Activated CD4-positive, alpha-beta memory T cell treated with anti-CD3 and anti-CD28 coated beads for 36 hours (primary cell): ENCODE measurements at regions not wholly inside any gene's neighbourhood (a gene's known extent, or its start where the extent isn't known, plus 50 kb on each side); places are given as distances from the start of the nearest gene placed in this dataset.
"Not testable (repeated sequence)": the region's sequence is repeated elsewhere in the genome, so short reads cannot be mapped to it uniquely, and the experiment has no call there.

Experiments used
- CTCF ChIA-PET: fragments of 350-600 bp; sonication (Branson Sonifier 250); formaldehyde crosslinking; loops from one replicate; lab custom pipeline; 2021; ENCODE audit warnings: antibody characterized with exemption, inconsistent platforms; lab: Charles Lee
- POLR2A ChIA-PET: fragments of 350-600 bp; sonication (Branson Sonifier 250); formaldehyde crosslinking; loops from one replicate; lab custom pipeline; 2021; ENCODE audit warnings: antibody characterized with exemption; lab: Charles Lee
- DNase-seq: peaks from one replicate; pipeline ENCODE4 v3.0.0-alpha.2; 2020
- H3K27ac Mint-ChIP-seq: one replicate; pipeline ENCODE4 v1.8.0; 2021; ENCODE audit warnings: mixed read lengths
- H3K27me3 Mint-ChIP-seq: one replicate; pipeline ENCODE4 v1.8.0; 2021; ENCODE audit warnings: mixed read lengths
- H3K36me3 Mint-ChIP-seq: one replicate; pipeline ENCODE4 v1.8.0; 2021; ENCODE audit warnings: mixed read lengths
- H3K4me1 Mint-ChIP-seq: one replicate; pipeline ENCODE4 v1.8.0; 2021; ENCODE audit warnings: low read depth, mixed read lengths
- H3K4me3 Mint-ChIP-seq: one replicate; pipeline ENCODE4 v1.8.0; 2021; ENCODE audit warnings: mild to moderate bottlenecking, mixed read lengths
- H3K9me3 Mint-ChIP-seq: one replicate; pipeline ENCODE4 v1.8.0; 2021; ENCODE audit warnings: mixed read lengths
- intact Hi-C: fragments of 100-400 bp; cut with micrococcal nuclease; formaldehyde crosslinking; loops from one replicate; pipeline ENCODE4 v1.15.1; 2023

DNA sequence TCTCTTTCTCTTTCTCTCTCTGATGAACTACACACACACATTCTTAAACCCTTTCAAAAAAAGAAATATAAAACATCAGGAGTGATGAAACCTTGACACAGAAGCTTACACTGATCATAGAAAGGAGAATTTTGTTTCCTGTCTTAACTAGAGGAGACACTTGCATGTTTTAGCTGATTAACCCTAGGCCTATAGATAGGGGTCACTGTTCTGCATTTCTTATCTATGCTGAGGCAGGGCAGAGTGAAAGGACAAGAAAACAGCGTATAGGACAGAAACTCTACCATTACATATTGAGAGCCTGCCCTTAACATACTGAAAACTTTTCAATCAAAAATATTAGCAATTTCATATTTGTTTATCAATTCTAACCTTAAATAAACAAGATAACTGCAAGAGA, 680.6 kb upstream of the MBL2 start:
- no peaks in the 10 kb centered on the region for H3K36me3 Mint-ChIP-seq
- peaks cover 18% of the 10 kb centered on the region for H3K9me3 Mint-ChIP-seq
- intact Hi-C loops = no loop called here
- H3K4me3 Mint-ChIP-seq = no peak overlapping the region
- no peak overlapping the region for H3K27ac Mint-ChIP-seq
- no peak for DNase-seq
- H3K4me1 Mint-ChIP-seq = no peaks in the 10 kb centered on the region
- ChIA-PET POLR2A (no interaction called here), CTCF (no interaction called here)
- H3K27me3 Mint-ChIP-seq = no peaks in the 10 kb centered on the region

DNA sequence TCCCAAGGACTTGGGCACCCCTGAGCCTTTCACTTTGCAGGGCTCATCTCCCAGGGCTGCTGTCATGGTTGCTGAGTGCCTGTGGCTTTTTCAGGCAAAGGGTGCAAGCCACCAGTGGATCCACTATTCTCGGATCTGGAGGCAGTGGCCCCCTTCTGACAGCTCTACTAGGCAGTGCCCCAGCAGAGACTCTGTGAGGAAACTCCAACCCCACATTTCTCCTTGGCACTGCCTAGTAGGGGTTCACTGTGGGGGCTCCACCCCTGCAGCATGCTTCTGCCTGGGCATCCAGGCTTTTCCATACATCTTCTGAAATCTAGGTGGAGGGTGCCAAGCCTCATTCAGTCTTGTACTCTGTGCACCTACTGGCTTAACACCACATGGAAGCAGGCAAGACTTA, 675.0 kb upstream of the MBL2 start:
- ChIA-PET CTCF (no interaction called here), POLR2A (no interaction called here)
- H3K36me3 Mint-ChIP-seq = no peaks in the 10 kb centered on the region
- no peak overlapping the region for H3K27ac Mint-ChIP-seq
- H3K4me1 Mint-ChIP-seq = no peaks in the 10 kb centered on the region
- DNase-seq = no peak
- no peaks in the 10 kb centered on the region for H3K27me3 Mint-ChIP-seq
- peaks cover 19% of the 10 kb centered on the region for H3K9me3 Mint-ChIP-seq
- no peak overlapping the region for H3K4me3 Mint-ChIP-seq
- intact Hi-C loops = no loop called here

GRCh38 chr10:53441843-53442242, 669.3 kb upstream of the MBL2 start:
- H3K27ac Mint-ChIP-seq = no peak overlapping the region
- ChIA-PET CTCF (no interaction called here), POLR2A (no interaction called here)
- H3K4me3 Mint-ChIP-seq = no peak overlapping the region
- H3K4me1 Mint-ChIP-seq = no peaks in the 10 kb centered on the region
- intact Hi-C loops = no loop called here
- no peaks in the 10 kb centered on the region for H3K36me3 Mint-ChIP-seq
- no peaks in the 10 kb centered on the region for H3K27me3 Mint-ChIP-seq
- peaks cover 30% of the 10 kb centered on the region for H3K9me3 Mint-ChIP-seq
- DNase-seq = no peak

- no peaks in the 10 kb centered on the region for H3K4me1 Mint-ChIP-seq
- H3K4me3 Mint-ChIP-seq = no peak overlapping the region
- H3K27ac Mint-ChIP-seq = no peak overlapping the region
- intact Hi-C loops = no loop called here
- ChIA-PET POLR2A (no interaction called here), CTCF (no interaction called here)
- H3K36me3 Mint-ChIP-seq = no peaks in the 10 kb centered on the region
- H3K9me3 Mint-ChIP-seq = peaks cover 32% of the 10 kb centered on the region
- H3K27me3 Mint-ChIP-seq = no peaks in the 10 kb centered on the region
- no peak for DNase-seq
Observed at GRCh38 chr10:53440601-53441000, 668.0 kb upstream of the MBL2 start.

DNA sequence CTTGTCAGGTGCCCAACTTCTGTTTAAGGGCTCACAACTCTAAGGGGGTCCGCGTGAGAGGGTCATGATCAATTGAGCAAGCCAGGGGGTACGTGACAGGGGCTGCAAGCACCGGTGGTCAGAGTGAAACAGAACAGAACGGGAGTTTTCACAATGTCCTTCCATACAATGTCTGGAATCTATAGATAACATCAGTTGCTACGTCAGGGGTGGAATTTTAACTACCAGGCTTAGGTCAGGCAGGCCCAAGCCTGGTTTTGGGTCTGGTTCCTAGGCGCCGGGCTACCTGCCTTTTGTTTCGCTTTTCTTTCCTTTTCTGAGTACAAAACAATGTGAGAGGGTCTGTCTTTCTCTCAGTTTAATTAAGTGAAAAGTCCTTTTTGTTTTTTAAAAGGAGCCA, 666.5 kb upstream of the MBL2 start:
- CTCF ChIA-PET, H3K36me3 Mint-ChIP-seq, H3K27ac Mint-ChIP-seq, H3K27me3 Mint-ChIP-seq, H3K4me3 Mint-ChIP-seq, POLR2A ChIA-PET, H3K4me1 Mint-ChIP-seq, intact Hi-C loops, DNase-seq: not testable (repeated sequence)
- peaks cover 32% of the 10 kb centered on the region for H3K9me3 Mint-ChIP-seq

- ChIA-PET CTCF (no interaction called here), POLR2A (no interaction called here)
- Mint-ChIP-seq H3K9me3 (peaks cover 27% of the 10 kb centered on the region), H3K27ac (no peak overlapping the region), H3K4me1 (no peaks in the 10 kb centered on the region), H3K36me3 (no peaks in the 10 kb centered on the region), H3K27me3 (no peaks in the 10 kb centered on the region), H3K4me3 (no peak overlapping the region)
- intact Hi-C loops = no loop called here
- DNase-seq = no peak
Observed at GRCh38 chr10:53434413-53434812, 661.8 kb upstream of the MBL2 start.

DNA sequence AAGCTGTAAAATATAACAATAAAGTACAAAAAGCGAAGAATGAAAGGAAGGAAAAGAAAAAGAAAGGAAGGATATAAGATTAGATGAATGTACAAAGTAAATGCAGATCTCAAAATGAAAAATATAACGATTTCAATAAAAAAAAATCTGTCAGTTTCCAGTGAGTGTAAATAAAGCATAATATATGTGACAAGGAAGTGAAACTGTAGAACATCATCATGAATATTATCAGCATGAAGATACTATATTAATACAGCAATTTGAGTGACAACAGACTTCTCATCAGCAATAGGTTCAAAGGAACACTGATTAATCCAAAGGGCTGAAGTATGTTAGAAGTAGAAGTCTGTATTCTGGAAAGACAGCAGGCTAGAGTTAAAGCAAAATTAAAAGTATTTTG, 659.5 kb upstream of the MBL2 start:
- H3K27ac Mint-ChIP-seq = no peak overlapping the region
- no peak for DNase-seq
- ChIA-PET POLR2A (no interaction called here), CTCF (no interaction called here)
- H3K36me3 Mint-ChIP-seq = no peaks in the 10 kb centered on the region
- no peak overlapping the region for H3K4me3 Mint-ChIP-seq
- H3K27me3 Mint-ChIP-seq = no peaks in the 10 kb centered on the region
- intact Hi-C loops = no loop called here
- H3K9me3 Mint-ChIP-seq = peaks cover 14% of the 10 kb centered on the region
- H3K4me1 Mint-ChIP-seq = no peaks in the 10 kb centered on the region

DNA sequence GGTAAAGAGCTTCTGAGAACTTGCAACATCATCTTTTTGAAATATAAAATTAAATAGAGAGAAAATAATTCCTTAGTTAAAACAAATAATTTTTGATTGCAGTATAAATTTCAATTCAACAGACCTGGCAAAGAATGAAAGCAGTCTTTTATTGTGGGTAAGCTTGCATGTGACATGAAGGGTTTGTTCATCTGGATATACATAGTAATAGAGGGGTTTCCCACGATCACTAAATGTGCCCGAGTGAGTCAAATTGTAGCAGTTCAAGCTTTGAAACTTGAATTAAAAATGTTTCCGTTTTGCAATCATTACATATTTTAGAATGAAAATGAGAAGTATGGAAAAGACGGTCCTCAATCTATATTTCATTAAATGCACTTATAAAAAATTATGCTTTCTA, 658.4 kb upstream of the MBL2 start:
- no peaks in the 10 kb centered on the region for H3K36me3 Mint-ChIP-seq
- no peak overlapping the region for H3K27ac Mint-ChIP-seq
- DNase-seq = no peak
- ChIA-PET POLR2A (no interaction called here), CTCF (no interaction called here)
- no peaks in the 10 kb centered on the region for H3K4me1 Mint-ChIP-seq
- no peak overlapping the region for H3K4me3 Mint-ChIP-seq
- intact Hi-C loops = no loop called here
- H3K27me3 Mint-ChIP-seq = no peaks in the 10 kb centered on the region
- peaks cover 13% of the 10 kb centered on the region for H3K9me3 Mint-ChIP-seq

DNA sequence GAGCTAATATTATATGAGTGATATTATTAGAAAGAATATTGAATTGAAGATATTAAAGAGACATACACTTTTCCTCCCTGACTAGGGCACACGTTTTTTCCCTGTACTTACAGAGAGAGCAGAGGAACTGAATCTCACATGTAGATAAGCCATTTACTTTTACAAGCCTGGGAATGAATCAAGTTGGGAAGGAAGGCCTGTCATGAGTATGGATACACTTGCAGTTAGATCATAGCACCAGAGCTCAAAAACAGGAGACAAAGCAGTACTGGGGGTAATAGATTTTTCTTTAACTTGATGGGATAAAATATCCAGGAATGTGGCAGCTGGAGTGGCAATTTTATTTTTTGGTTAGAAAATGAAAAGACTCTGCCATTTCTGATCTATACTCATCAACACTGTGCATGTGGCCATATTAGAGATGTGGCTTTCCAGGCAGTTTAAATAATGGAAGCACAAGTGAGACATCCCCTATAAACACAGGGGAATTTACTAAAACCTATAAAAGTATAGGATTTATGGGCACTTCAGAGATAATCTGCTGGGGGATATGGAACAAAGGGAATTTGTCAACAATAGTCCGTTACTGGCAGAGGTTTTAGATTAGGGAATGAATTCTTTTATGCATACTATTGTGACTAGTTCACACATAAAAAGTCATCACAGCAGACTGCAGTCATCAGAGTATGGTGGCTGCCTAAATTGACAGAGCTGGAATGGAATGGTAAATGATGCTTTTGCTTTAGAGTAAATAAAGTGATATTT, 657.7 kb upstream of the MBL2 start:
- intact Hi-C loops = no loop called here
- Mint-ChIP-seq H3K9me3 (peaks cover 13% of the 10 kb centered on the region), H3K36me3 (no peaks in the 10 kb centered on the region), H3K4me1 (no peaks in the 10 kb centered on the region), H3K4me3 (no peak overlapping the region), H3K27me3 (no peaks in the 10 kb centered on the region), H3K27ac (no peak overlapping the region)
- ChIA-PET CTCF (no interaction called here), POLR2A (no interaction called here)
- no peak for DNase-seq

GRCh38 chr10:53422223-53422888, 649.8 kb upstream of the MBL2 start:
- DNase-seq = no peak
- ChIA-PET CTCF (no interaction called here), POLR2A (no interaction called here)
- H3K36me3 Mint-ChIP-seq = no peaks in the 10 kb centered on the region
- peaks cover 29% of the 10 kb centered on the region for H3K9me3 Mint-ChIP-seq
- no peaks in the 10 kb centered on the region for H3K4me1 Mint-ChIP-seq
- intact Hi-C loops = no loop called here
- no peak overlapping the region for H3K4me3 Mint-ChIP-seq
- H3K27ac Mint-ChIP-seq = no peak overlapping the region
- no peaks in the 10 kb centered on the region for H3K27me3 Mint-ChIP-seq

DNA sequence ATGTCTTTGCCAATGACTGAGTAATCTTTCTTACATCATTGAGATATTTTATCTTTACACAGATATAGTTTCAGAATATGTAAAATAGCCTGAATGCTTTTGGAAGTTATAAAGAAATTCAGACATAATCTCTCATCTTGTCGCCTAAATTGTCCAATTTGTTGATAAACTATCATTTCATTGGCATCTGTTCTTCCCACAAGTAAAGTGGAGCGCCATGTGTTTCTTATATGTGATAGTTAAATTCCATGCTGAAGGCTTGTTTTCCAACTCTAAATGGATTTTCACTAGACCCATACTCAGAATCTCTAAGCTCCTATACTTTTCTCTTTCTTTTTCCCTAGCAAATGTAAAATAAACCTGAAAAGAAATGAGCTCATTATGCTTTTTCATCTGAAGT, 640.1 kb upstream of the MBL2 start:
- intact Hi-C loops = no loop called here
- H3K27me3 Mint-ChIP-seq = no peaks in the 10 kb centered on the region
- no peak overlapping the region for H3K4me3 Mint-ChIP-seq
- no peak overlapping the region for H3K27ac Mint-ChIP-seq
- H3K9me3 Mint-ChIP-seq = peaks cover 17% of the 10 kb centered on the region
- no peaks in the 10 kb centered on the region for H3K36me3 Mint-ChIP-seq
- ChIA-PET POLR2A (no interaction called here), CTCF (no interaction called here)
- H3K4me1 Mint-ChIP-seq = no peaks in the 10 kb centered on the region
- no peak for DNase-seq

DNA sequence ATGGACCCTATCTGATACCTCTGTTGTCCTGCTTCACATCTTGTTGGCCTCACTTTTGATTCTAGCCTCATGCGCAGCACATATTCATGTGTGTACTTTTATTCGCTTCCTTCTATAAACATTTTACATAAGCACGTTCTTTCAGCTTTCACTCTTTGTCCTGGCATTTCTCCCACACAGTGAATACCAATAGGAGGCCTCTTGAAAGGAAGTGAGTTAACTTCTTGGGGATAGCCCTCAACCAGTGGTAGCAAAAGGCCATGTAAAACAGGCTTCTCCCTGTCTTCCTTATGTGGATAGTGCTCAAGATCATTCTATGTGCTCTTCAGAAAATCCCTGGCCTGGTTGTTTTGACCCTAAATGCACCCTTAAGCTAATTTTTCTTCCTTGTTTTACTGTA, 633.9 kb upstream of the MBL2 start:
- Mint-ChIP-seq H3K27ac (no peak overlapping the region), H3K27me3 (no peaks in the 10 kb centered on the region), H3K9me3 (peaks cover 17% of the 10 kb centered on the region), H3K4me3 (no peak overlapping the region), H3K4me1 (no peaks in the 10 kb centered on the region), H3K36me3 (no peaks in the 10 kb centered on the region)
- intact Hi-C loops = no loop called here
- ChIA-PET POLR2A (no interaction called here), CTCF (no interaction called here)
- no peak for DNase-seq

GRCh38 chr10:53403688-53404087, 631.1 kb upstream of the MBL2 start:
- Mint-ChIP-seq H3K4me1 (no peaks in the 10 kb centered on the region), H3K27me3 (no peaks in the 10 kb centered on the region), H3K9me3 (peaks cover 17% of the 10 kb centered on the region), H3K27ac (no peak overlapping the region), H3K4me3 (no peak overlapping the region), H3K36me3 (no peaks in the 10 kb centered on the region)
- POLR2A ChIA-PET = no interaction called here
- CTCF ChIA-PET = no interaction called here
- no peak for DNase-seq
- intact Hi-C loops = no loop called here
